ENCODE measurements at regions not wholly inside any gene's neighbourhood (a gene's known extent, or its start where the extent isn't known, plus 50 kb on each side); places are given as distances from the start of the nearest gene placed in this dataset.

DNA sequence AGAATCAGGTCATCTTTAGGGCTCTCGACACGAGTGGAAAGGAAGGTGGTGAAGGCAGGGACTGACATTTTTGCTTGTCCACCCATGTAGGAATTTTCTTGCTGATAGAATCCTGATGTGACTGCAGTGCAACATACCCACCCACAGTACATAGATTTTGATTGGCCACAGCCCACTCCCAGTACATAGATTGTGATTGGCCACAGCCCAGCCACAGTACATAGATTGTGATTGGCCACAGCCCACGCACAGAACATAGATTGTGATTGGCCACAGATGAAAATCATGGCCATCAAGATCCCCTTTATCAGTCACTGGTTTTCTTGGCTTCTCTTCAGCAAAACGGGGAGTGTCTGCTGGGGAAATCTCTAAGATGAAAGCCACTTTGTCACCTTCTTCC lies 1041.5 kb downstream of the AACS start:
- no CpG with 5 or more reads among the region's 4 CpGs for WGBS, 2 donors (ENCODE audit: extremely low coverage in 2 of 2, insufficient read length in 2 of 2, insufficient replicate concordance in 1 of 2)
- no peak overlapping the region for H3K9ac ChIP-seq (ENCODE audit: low read depth, low read length, poor library complexity)
- no peak overlapping the region for H3K18ac ChIP-seq (ENCODE audit: low read length)
- H2BK15ac ChIP-seq (ENCODE audit: low read length) = no peak overlapping the region
- H3K14ac ChIP-seq (ENCODE audit: low read length) = no peak overlapping the region
- no peaks in the 10 kb centered on the region for H3K79me1 ChIP-seq (ENCODE audit: low read depth, low read length)
- H2BK12ac ChIP-seq (ENCODE audit: low read length) = no peak overlapping the region
- H3K23ac ChIP-seq (ENCODE audit: low read depth, low read length, poor library complexity) = no peak overlapping the region
- H3K4ac ChIP-seq (ENCODE audit: low read length) = no peak overlapping the region
- H3K9me3 ChIP-seq (replicated peaks in 1 of 2; ENCODE audit: control insufficient read depth in 2 of 2, insufficient read depth in 1 of 2, low read depth in 1 of 2, low read length in 2 of 2) = peaks cover 0 to 8% of the 10 kb centered on the region in 2 donors
- no peak overlapping the region for H2AFZ ChIP-seq (ENCODE audit: low read length)
- no peaks in the 10 kb centered on the region for H3K36me3 ChIP-seq (replicated peaks in 1 of 2; ENCODE audit: control insufficient read depth in 2 of 2, insufficient read depth in 2 of 2, low read length in 2 of 2)
- H2BK5ac ChIP-seq (ENCODE audit: low read length) = peak overlapping the region; percentile 83
- no peak overlapping the region for H2AK5ac ChIP-seq (ENCODE audit: low read depth, low read length)
- no peak overlapping the region for H3K4me2 ChIP-seq (ENCODE audit: insufficient read depth, low read length, poor library complexity, severe bottlenecking)
- no peak for DNase-seq (ENCODE audit: low spot score)
- H2BK120ac ChIP-seq (ENCODE audit: low read depth, low read length) = no peak overlapping the region
- H3K4me1 ChIP-seq (ENCODE audit: control insufficient read depth in 2 of 2, insufficient read depth in 1 of 2, low read depth in 1 of 2, low read length in 2 of 2) = peaks cover 0 to 3% of the 10 kb centered on the region in 2 donors
- H3K27me3 ChIP-seq (ENCODE audit: control insufficient read depth in 3 of 3, insufficient read depth in 3 of 3, low read depth in 1 of 3, low read length in 3 of 3) = no peaks in the 10 kb centered on the region
- no peak overlapping the region for H4K8ac ChIP-seq (ENCODE audit: low read depth, low read length)
- H4K91ac ChIP-seq (ENCODE audit: low read depth, low read length, poor library complexity) = no peak overlapping the region
- no peak overlapping the region for H3K4me3 ChIP-seq (ENCODE audit: low read length in 2 of 2)
- H3K27ac ChIP-seq (replicated peaks; ENCODE audit: low read length) = no peak overlapping the region

DNA sequence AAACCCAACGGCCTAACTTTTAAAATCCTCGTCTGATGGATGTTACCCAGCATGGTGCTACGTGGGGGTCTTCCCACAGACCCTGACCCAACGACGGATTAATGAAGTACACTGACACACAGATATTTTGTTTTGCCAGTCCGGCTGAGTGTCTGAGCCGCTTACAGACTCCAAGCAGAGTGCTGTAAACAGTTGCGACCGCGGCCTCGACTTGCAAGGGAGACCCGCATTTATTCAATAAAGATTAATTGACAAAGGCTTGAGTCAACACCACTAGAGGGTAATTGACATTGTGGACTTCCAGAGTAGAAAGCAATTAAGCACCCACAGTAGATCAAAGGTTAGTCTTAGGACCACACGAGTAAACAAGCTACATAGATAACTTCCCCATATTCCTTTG lies 1042.4 kb downstream of the AACS start:
- no peak overlapping the region for H2BK12ac ChIP-seq (ENCODE audit: low read length)
- no peaks in the 10 kb centered on the region for H3K79me1 ChIP-seq (ENCODE audit: low read depth, low read length)
- H3K4ac ChIP-seq (ENCODE audit: low read length) = no peak overlapping the region
- peaks cover 0 to 3% of the 10 kb centered on the region in 2 donors for H3K4me1 ChIP-seq (ENCODE audit: control insufficient read depth in 2 of 2, insufficient read depth in 1 of 2, low read depth in 1 of 2, low read length in 2 of 2)
- H3K36me3 ChIP-seq (replicated peaks in 1 of 2; ENCODE audit: control insufficient read depth in 2 of 2, insufficient read depth in 2 of 2, low read length in 2 of 2) = no peaks in the 10 kb centered on the region
- H2BK15ac ChIP-seq (ENCODE audit: low read length) = no peak overlapping the region
- H3K9me3 ChIP-seq (replicated peaks in 1 of 2; ENCODE audit: control insufficient read depth in 2 of 2, insufficient read depth in 1 of 2, low read depth in 1 of 2, low read length in 2 of 2) = peaks cover 0 to 8% of the 10 kb centered on the region in 2 donors
- H4K8ac ChIP-seq (ENCODE audit: low read depth, low read length) = no peak overlapping the region
- DNase-seq (ENCODE audit: low spot score) = peak; percentile 9
- H3K4me2 ChIP-seq (ENCODE audit: insufficient read depth, low read length, poor library complexity, severe bottlenecking) = no peak overlapping the region
- no CpG with 5 or more reads among the region's 13 CpGs for WGBS, 2 donors (ENCODE audit: extremely low coverage in 2 of 2, insufficient read length in 2 of 2, insufficient replicate concordance in 1 of 2)
- no peak overlapping the region for H3K14ac ChIP-seq (ENCODE audit: low read length)
- H2AFZ ChIP-seq (ENCODE audit: low read length) = no peak overlapping the region
- H4K91ac ChIP-seq (ENCODE audit: low read depth, low read length, poor library complexity) = no peak overlapping the region
- no peaks in the 10 kb centered on the region for H3K27me3 ChIP-seq (ENCODE audit: control insufficient read depth in 3 of 3, insufficient read depth in 3 of 3, low read depth in 1 of 3, low read length in 3 of 3)
- no peak overlapping the region for H2BK5ac ChIP-seq (ENCODE audit: low read length)
- no peak overlapping the region for H3K4me3 ChIP-seq (ENCODE audit: low read length in 2 of 2)
- peak overlapping the region; percentile 76 for H3K27ac ChIP-seq (replicated peaks; ENCODE audit: low read length)
- no peak overlapping the region for H3K18ac ChIP-seq (ENCODE audit: low read length)
- no peak overlapping the region for H2AK5ac ChIP-seq (ENCODE audit: low read depth, low read length)
- no peak overlapping the region for H3K9ac ChIP-seq (ENCODE audit: low read depth, low read length, poor library complexity)
- no peak overlapping the region for H3K23ac ChIP-seq (ENCODE audit: low read depth, low read length, poor library complexity)
- no peak overlapping the region for H2BK120ac ChIP-seq (ENCODE audit: low read depth, low read length)

DNA sequence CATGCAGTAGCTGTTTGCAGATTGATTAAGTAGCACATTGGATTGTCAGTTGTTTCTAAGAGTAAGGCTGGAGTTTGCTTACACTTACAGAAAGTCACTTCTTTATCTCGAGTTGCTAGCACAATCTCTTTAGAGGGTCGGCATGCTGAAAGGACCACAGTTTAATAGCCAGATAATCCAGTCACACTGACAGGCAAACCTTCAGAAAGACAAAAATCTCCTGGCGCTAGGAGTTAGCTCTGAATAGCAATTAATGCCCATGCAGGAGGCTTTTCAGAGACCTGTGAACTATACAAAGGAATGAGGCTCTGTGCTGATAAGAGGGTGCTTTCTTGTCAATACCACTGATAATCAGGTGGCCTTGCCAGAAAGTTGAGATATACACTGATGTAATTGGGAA lies 1043.0 kb downstream of the AACS start:
- H3K14ac ChIP-seq (ENCODE audit: low read length) = no peak overlapping the region
- H2AFZ ChIP-seq (ENCODE audit: low read length) = no peak overlapping the region
- no peaks in the 10 kb centered on the region for H3K79me1 ChIP-seq (ENCODE audit: low read depth, low read length)
- no peak overlapping the region for H3K4me2 ChIP-seq (ENCODE audit: insufficient read depth, low read length, poor library complexity, severe bottlenecking)
- H3K9me3 ChIP-seq (replicated peaks in 1 of 2; ENCODE audit: control insufficient read depth in 2 of 2, insufficient read depth in 1 of 2, low read depth in 1 of 2, low read length in 2 of 2) = peaks cover 0 to 6% of the 10 kb centered on the region in 2 donors
- no peak overlapping the region for H3K4me3 ChIP-seq (ENCODE audit: low read length in 2 of 2)
- WGBS, 2 donors (ENCODE audit: extremely low coverage in 2 of 2, insufficient read length in 2 of 2, insufficient replicate concordance in 1 of 2) = no CpG with 5 or more reads among the region's 3 CpGs
- no peaks in the 10 kb centered on the region for H3K36me3 ChIP-seq (replicated peaks in 1 of 2; ENCODE audit: control insufficient read depth in 2 of 2, insufficient read depth in 2 of 2, low read length in 2 of 2)
- peak; percentile 58 for DNase-seq (ENCODE audit: low spot score)
- peak overlapping the region; percentile 76 for H3K27ac ChIP-seq (replicated peaks; ENCODE audit: low read length)
- no peak overlapping the region for H3K9ac ChIP-seq (ENCODE audit: low read depth, low read length, poor library complexity)
- H2AK5ac ChIP-seq (ENCODE audit: low read depth, low read length) = no peak overlapping the region
- H2BK15ac ChIP-seq (ENCODE audit: low read length) = no peak overlapping the region
- H3K4ac ChIP-seq (ENCODE audit: low read length) = no peak overlapping the region
- H4K8ac ChIP-seq (ENCODE audit: low read depth, low read length) = no peak overlapping the region
- no peak overlapping the region for H2BK12ac ChIP-seq (ENCODE audit: low read length)
- H4K91ac ChIP-seq (ENCODE audit: low read depth, low read length, poor library complexity) = no peak overlapping the region
- no peaks in the 10 kb centered on the region for H3K27me3 ChIP-seq (ENCODE audit: control insufficient read depth in 3 of 3, insufficient read depth in 3 of 3, low read depth in 1 of 3, low read length in 3 of 3)
- H3K23ac ChIP-seq (ENCODE audit: low read depth, low read length, poor library complexity) = no peak overlapping the region
- H2BK120ac ChIP-seq (ENCODE audit: low read depth, low read length) = no peak overlapping the region
- H3K18ac ChIP-seq (ENCODE audit: low read length) = no peak overlapping the region
- peaks cover 0 to 3% of the 10 kb centered on the region in 2 donors for H3K4me1 ChIP-seq (ENCODE audit: control insufficient read depth in 2 of 2, insufficient read depth in 1 of 2, low read depth in 1 of 2, low read length in 2 of 2)
- no peak overlapping the region for H2BK5ac ChIP-seq (ENCODE audit: low read length)

DNA sequence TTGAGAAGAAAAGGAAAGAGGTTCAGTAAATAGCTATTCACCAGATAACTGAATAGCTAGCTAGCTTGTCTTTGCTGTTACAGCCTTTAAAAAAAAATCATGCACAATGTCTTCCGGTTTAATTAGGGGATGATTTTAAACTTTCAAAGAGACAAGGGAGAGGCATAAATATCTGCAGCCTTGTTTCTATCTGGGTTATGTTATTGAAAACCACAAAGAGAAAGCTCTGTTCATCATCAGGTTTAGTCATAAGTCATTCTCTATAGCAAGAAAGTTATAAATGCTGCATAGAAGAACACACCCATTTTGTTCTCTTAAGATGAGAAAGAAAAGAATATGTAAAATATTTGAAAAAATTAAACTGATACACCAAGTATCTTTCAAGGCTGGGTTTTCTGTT lies 1046.9 kb downstream of the AACS start:
- Histone ChIP-seq H3K4ac (ENCODE audit: low read length) (no peak overlapping the region), H3K9ac (ENCODE audit: low read depth, low read length, poor library complexity) (no peak overlapping the region), H3K14ac (ENCODE audit: low read length) (no peak overlapping the region), H3K23ac (ENCODE audit: low read depth, low read length, poor library complexity) (no peak overlapping the region), H3K4me1 (ENCODE audit: control insufficient read depth in 2 of 2, insufficient read depth in 1 of 2, low read depth in 1 of 2, low read length in 2 of 2) (peaks cover 0 to 4% of the 10 kb centered on the region in 2 donors), H3K18ac (ENCODE audit: low read length) (no peak overlapping the region), H3K27me3 (ENCODE audit: control insufficient read depth in 3 of 3, insufficient read depth in 3 of 3, low read depth in 1 of 3, low read length in 3 of 3) (no peaks in the 10 kb centered on the region), H2BK12ac (ENCODE audit: low read length) (no peak overlapping the region), H2BK15ac (ENCODE audit: low read length) (no peak overlapping the region), H3K27ac (replicated peaks; ENCODE audit: low read length) (no peak overlapping the region), H3K9me3 (replicated peaks in 1 of 2; ENCODE audit: control insufficient read depth in 2 of 2, insufficient read depth in 1 of 2, low read depth in 1 of 2, low read length in 2 of 2) (peaks cover 0 to under 1% of the 10 kb centered on the region in 2 donors), H2BK120ac (ENCODE audit: low read depth, low read length) (no peak overlapping the region), H3K79me1 (ENCODE audit: low read depth, low read length) (no peaks in the 10 kb centered on the region), H4K91ac (ENCODE audit: low read depth, low read length, poor library complexity) (no peak overlapping the region), H3K4me3 (ENCODE audit: low read length in 2 of 2) (no peak overlapping the region), H4K8ac (ENCODE audit: low read depth, low read length) (no peak overlapping the region), H2AFZ (ENCODE audit: low read length) (no peak overlapping the region), H2BK5ac (ENCODE audit: low read length) (no peak overlapping the region), H3K4me2 (ENCODE audit: insufficient read depth, low read length, poor library complexity, severe bottlenecking) (no peak overlapping the region), H2AK5ac (ENCODE audit: low read depth, low read length) (no peak overlapping the region), H3K36me3 (replicated peaks in 1 of 2; ENCODE audit: control insufficient read depth in 2 of 2, insufficient read depth in 2 of 2, low read length in 2 of 2) (no peaks in the 10 kb centered on the region)
- no peak for DNase-seq (ENCODE audit: low spot score)
- no CpG with 5 or more reads among the region's 1 CpG for WGBS, 2 donors (ENCODE audit: extremely low coverage in 2 of 2, insufficient read length in 2 of 2, insufficient replicate concordance in 1 of 2)
